Trophoblast cell (in vitro differentiated cells and primary cell): ENCODE measurements at regions not wholly inside any gene's neighbourhood (a gene's known extent, or its start where the extent isn't known, plus 50 kb on each side); places are given as distances from the start of the nearest gene placed in this dataset.

Experiments used
- DNase-seq, 2 donors: peaks; one replicate each; pipeline ENCODE4 v3.0.0-alpha.2; 2016
- H2AFZ ChIP-seq: 2 replicates; pipeline ENCODE4 v1.6.1; 2013; ENCODE audit warnings: low read length, moderate library complexity, mild to moderate bottlenecking; ENCODE audit not compliant: insufficient read depth, poor library complexity
- H2AK5ac ChIP-seq: 2 replicates; pipeline ENCODE4 v1.6.1; 2013; ENCODE audit warnings: mild to moderate bottlenecking, low read length
- H2BK120ac ChIP-seq: 2 replicates; pipeline ENCODE4 v1.6.1; 2013; ENCODE audit warnings: low read length, mild to moderate bottlenecking, moderate library complexity; ENCODE audit not compliant: insufficient read depth, poor library complexity
- H2BK12ac ChIP-seq: 2 replicates; pipeline ENCODE4 v1.6.1; 2013; ENCODE audit warnings: mild to moderate bottlenecking, low read length, moderate library complexity
- H2BK5ac ChIP-seq: 2 replicates; pipeline ENCODE4 v1.6.1; 2013; ENCODE audit warnings: low read length, low read depth, moderate library complexity, mild to moderate bottlenecking; ENCODE audit not compliant: poor library complexity
- H3K14ac ChIP-seq: 2 replicates; pipeline ENCODE4 v1.6.1; 2013; ENCODE audit warnings: mild to moderate bottlenecking, low read length
- H3K18ac ChIP-seq: 2 replicates; pipeline ENCODE4 v1.6.1; 2013; ENCODE audit warnings: mild to moderate bottlenecking, low read length
- H3K23ac ChIP-seq: 2 replicates; pipeline ENCODE4 v1.6.1; 2013; ENCODE audit warnings: low read length
- H3K27ac ChIP-seq: 2 replicates; pipeline ENCODE4 v1.5.1; 2013; ENCODE audit warnings: low read depth, mild to moderate bottlenecking, inconsistent platforms, low read length, moderate library complexity
- H3K27me3 ChIP-seq: 2 replicates; pipeline ENCODE4 v1.6.1; 2013; ENCODE audit warnings: inconsistent platforms, mild to moderate bottlenecking, low read length, moderate library complexity; ENCODE audit not compliant: insufficient read depth
- H3K36me3 ChIP-seq, 2 experiments: 1 replicate in 1 of 2; 2 replicates in 1 of 2; pipeline ENCODE4 v1.6.1; 2013; ENCODE audit warnings: low read length in 2 of 2, mild to moderate bottlenecking in 2 of 2, moderate library complexity in 1 of 2; ENCODE audit not compliant: insufficient read depth in 2 of 2, control insufficient read depth in 1 of 2
- H3K4ac ChIP-seq: 2 replicates; pipeline ENCODE4 v1.6.1; 2013; ENCODE audit warnings: low read depth, mild to moderate bottlenecking, low read length, moderate library complexity
- H3K4me1 ChIP-seq, 2 experiments: 1 replicate in 1 of 2; 2 replicates in 1 of 2; pipeline ENCODE4 v1.6.1; 2013; ENCODE audit warnings: low read length in 2 of 2, mild to moderate bottlenecking in 2 of 2, moderate library complexity in 1 of 2; ENCODE audit not compliant: insufficient read depth in 2 of 2, control insufficient read depth in 1 of 2
- H3K4me2 ChIP-seq: 2 replicates; pipeline ENCODE4 v1.6.1; 2013; ENCODE audit warnings: inconsistent platforms, mild to moderate bottlenecking, low read length, moderate library complexity
- H3K4me3 ChIP-seq: 2 replicates; pipeline ENCODE4 v1.5.1; 2013; ENCODE audit warnings: mild to moderate bottlenecking, low read depth, low read length, inconsistent platforms
- H3K79me1 ChIP-seq: one replicate; pipeline ENCODE4 v1.6.1; 2013; ENCODE audit warnings: low read length
- H3K79me2 ChIP-seq: 2 replicates; pipeline ENCODE4 v1.6.1; 2013; ENCODE audit warnings: low read length, mild to moderate bottlenecking; ENCODE audit not compliant: control insufficient read depth, insufficient read depth, poor library complexity
- H3K9ac ChIP-seq: 2 replicates; pipeline ENCODE4 v1.6.1; 2013; ENCODE audit warnings: mild to moderate bottlenecking, low read length
- H3K9me3 ChIP-seq: 2 replicates; pipeline ENCODE4 v1.6.1; 2013; ENCODE audit warnings: low read depth, mild to moderate bottlenecking, control low read depth, inconsistent platforms, low read length; ENCODE audit not compliant: insufficient read depth
- H4K12ac ChIP-seq: 2 replicates; pipeline ENCODE4 v1.6.1; 2013; ENCODE audit warnings: low read depth, mild to moderate bottlenecking, low read length, moderate library complexity
- H4K8ac ChIP-seq: 2 replicates; pipeline ENCODE4 v1.6.1; 2013; ENCODE audit warnings: low read depth, mild to moderate bottlenecking, low read length, moderate library complexity
- H4K91ac ChIP-seq: one replicate; pipeline ENCODE4 v1.6.1; 2013; ENCODE audit warnings: low read depth, mild to moderate bottlenecking, low read length, moderate library complexity
- WGBS: extraction: QIAGEN DNeasy Blood & Tissue Kit; methylation state at CpG from one replicate; pipeline ENCODE4 v1.1.7; 2013; ENCODE audit warnings: missing lambda C conversion rate; ENCODE audit not compliant: insufficient read length, insufficient coverage; ENCODE audit errors: extremely low coverage; 5-methylcytosine and 5-hydroxymethylcytosine counted together

DNA sequence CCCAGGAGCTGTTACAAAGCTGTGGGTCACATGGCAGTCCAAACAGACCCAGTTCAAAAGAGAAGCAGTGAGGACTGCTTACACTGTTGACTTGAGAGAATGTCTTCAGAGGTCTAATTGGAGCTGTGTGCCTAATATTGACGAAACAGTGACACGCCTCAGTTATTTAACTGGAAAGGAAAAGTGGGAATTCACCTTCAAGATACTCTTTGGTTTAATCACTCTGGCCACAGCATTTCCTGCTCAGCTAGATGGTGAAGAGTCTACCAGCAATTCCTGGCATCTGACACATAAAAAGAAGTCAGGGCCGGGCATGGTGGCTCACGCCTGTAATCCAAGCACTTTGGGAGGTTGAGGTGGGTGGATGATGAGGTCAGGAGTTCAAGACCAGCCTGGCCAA is 326.4 kb downstream of the SV2B start:
- no peak overlapping the region for H2BK12ac ChIP-seq
- H3K79me1 ChIP-seq = no peaks in the 10 kb centered on the region
- WGBS = no CpG with 5 or more reads among the region's 4 CpGs
- H3K4ac ChIP-seq = no peak overlapping the region
- no peak overlapping the region for H4K8ac ChIP-seq
- H3K23ac ChIP-seq = no peak overlapping the region
- no peak overlapping the region for H3K4me3 ChIP-seq
- H3K18ac ChIP-seq = no peak overlapping the region
- no peak overlapping the region for H3K9ac ChIP-seq
- peaks cover 2% of the 10 kb centered on the region for H3K9me3 ChIP-seq
- no peak overlapping the region for H2AK5ac ChIP-seq
- H3K27ac ChIP-seq = no peak overlapping the region
- no peaks in the 10 kb centered on the region for H3K79me2 ChIP-seq
- H2AFZ ChIP-seq = no peak overlapping the region
- H2BK120ac ChIP-seq = no peak overlapping the region
- no peak overlapping the region for H2BK5ac ChIP-seq
- H3K14ac ChIP-seq = no peak overlapping the region
- H4K12ac ChIP-seq = no peak overlapping the region
- H3K27me3 ChIP-seq = no peaks in the 10 kb centered on the region
- H3K4me2 ChIP-seq = no peak overlapping the region
- H3K4me1 ChIP-seq = no peaks in the 10 kb centered on the region
- peak in 1 of 2 donors; percentile 0 for DNase-seq
- H4K91ac ChIP-seq = no peak overlapping the region
- H3K36me3 ChIP-seq = no peaks in the 10 kb centered on the region

DNA sequence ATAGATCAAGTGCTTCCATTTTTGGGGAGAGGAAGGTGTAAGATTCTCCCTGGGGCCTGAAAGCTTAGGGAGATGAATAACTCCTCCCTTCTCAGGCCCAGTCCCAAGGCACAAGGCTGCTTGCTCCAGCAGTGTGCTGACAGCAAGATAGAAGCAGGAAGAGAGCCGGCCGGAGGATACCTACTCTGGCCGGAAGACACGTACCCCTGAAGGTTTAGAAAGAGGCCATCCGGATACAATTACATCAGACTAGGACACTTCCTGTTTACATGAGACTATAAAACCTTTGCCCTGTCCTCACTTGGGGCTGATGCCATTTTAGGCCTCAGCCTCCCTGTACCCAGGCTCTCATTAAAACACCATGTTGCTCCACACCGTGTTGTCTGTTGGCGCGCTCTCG is 329.9 kb downstream of the SV2B start:
- Histone ChIP-seq H3K4me1 (no peaks in the 10 kb centered on the region), H3K14ac (no peak overlapping the region), H3K27ac (no peak overlapping the region), H3K79me2 (no peaks in the 10 kb centered on the region), H3K4me2 (no peak overlapping the region), H3K4ac (no peak overlapping the region), H2BK120ac (no peak overlapping the region), H4K91ac (no peak overlapping the region), H3K4me3 (no peak overlapping the region), H2BK5ac (no peak overlapping the region), H4K12ac (no peak overlapping the region), H2BK12ac (no peak overlapping the region), H3K18ac (no peak overlapping the region), H3K23ac (no peak overlapping the region), H3K27me3 (no peaks in the 10 kb centered on the region), H4K8ac (no peak overlapping the region), H3K79me1 (no peaks in the 10 kb centered on the region), H2AFZ (no peak overlapping the region), H3K36me3 (no peaks in the 10 kb centered on the region), H2AK5ac (no peak overlapping the region), H3K9ac (no peak overlapping the region), H3K9me3 (no peaks in the 10 kb centered on the region)
- no CpG with 5 or more reads among the region's 9 CpGs for WGBS
- no peak for DNase-seq

DNA sequence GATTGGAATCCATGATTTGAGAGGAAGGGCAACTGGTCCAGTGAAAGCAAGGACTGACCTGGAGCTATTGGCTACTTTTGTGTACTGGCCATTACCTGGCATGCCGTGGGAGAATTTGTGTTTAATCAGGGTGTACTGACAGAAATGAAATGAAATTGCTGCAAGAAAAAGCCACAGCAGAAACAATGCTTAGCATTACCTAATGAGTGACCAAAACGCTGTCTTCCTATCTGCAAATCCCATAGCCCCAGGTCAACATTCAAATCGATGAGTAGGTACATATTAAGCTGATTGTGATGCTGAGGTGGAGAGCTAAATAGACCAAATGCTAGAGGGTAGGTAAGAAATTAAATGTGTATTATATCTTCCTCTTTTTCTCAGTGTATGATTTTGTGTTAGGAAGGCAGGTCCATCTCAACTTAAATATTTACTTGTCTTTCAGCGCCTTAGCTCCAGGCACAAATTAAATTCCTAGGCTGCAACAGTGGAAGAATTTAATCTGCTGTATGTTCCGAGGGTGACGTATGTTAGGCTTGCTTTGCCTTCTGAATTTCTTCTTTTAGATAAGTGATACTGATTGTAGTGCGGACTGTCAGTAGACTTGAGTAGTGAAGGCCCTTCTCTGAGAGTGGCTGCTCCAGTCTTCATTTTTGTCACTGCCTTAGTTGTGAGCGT is 331.1 kb downstream of the SV2B start:
- no peak overlapping the region for H3K9ac ChIP-seq

DNA sequence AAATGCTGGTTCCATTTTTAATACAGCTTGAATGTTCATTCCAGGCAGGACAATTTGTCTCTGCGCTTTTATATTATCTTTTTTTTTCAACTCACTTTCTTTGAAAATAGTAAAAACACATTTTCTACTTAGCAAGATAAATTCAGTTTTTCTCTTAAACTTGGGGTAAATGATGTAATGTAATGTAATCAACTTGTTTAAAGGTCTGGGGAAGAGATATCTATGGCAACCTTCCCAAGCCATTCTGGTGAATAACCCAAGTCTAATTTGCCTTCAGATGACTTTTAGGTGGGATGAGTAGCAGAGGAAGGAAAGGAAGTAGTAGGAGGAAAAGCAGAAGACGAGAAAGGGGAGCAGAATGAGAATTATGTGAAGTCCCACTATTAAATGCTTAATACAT is 335.1 kb downstream of the SV2B start:
- H2BK12ac ChIP-seq = no peak overlapping the region
- H3K14ac ChIP-seq = no peak overlapping the region
- no peak for DNase-seq
- H3K27me3 ChIP-seq = no peaks in the 10 kb centered on the region
- H3K79me1 ChIP-seq = no peaks in the 10 kb centered on the region
- no peak overlapping the region for H3K4me2 ChIP-seq
- no peak overlapping the region for H4K8ac ChIP-seq
- H3K79me2 ChIP-seq = no peaks in the 10 kb centered on the region
- no peaks in the 10 kb centered on the region for H3K36me3 ChIP-seq
- H2BK120ac ChIP-seq = no peak overlapping the region
- H3K4me3 ChIP-seq = no peak overlapping the region
- no peak overlapping the region for H3K18ac ChIP-seq
- H2AK5ac ChIP-seq = no peak overlapping the region
- no peak overlapping the region for H3K23ac ChIP-seq
- no peak overlapping the region for H4K91ac ChIP-seq
- H2BK5ac ChIP-seq = no peak overlapping the region
- no peaks in the 10 kb centered on the region for H3K9me3 ChIP-seq
- no peak overlapping the region for H4K12ac ChIP-seq
- no CpG with 5 or more reads among the region's 2 CpGs for WGBS
- no peak overlapping the region for H3K4ac ChIP-seq
- H2AFZ ChIP-seq = no peak overlapping the region
- H3K27ac ChIP-seq = no peak overlapping the region
- H3K4me1 ChIP-seq = no peaks in the 10 kb centered on the region
- H3K9ac ChIP-seq = no peak overlapping the region

More for the DNA sequence above, 331.1 kb downstream of the SV2B start:
- H2BK12ac ChIP-seq = no peak overlapping the region
- H3K14ac ChIP-seq = no peak overlapping the region
- H3K79me2 ChIP-seq = no peaks in the 10 kb centered on the region
- no peak overlapping the region for H2BK5ac ChIP-seq
- whole genome bisulfite sequencing = no CpG with 5 or more reads among the region's 8 CpGs
- no peaks in the 10 kb centered on the region for H3K79me1 ChIP-seq
- H3K9me3 ChIP-seq = no peaks in the 10 kb centered on the region
- H3K18ac ChIP-seq = no peak overlapping the region
- H4K12ac ChIP-seq = no peak overlapping the region
- H2AFZ ChIP-seq = no peak overlapping the region
- no peak overlapping the region for H2BK120ac ChIP-seq
- H3K4me2 ChIP-seq = no peak overlapping the region
- no peak overlapping the region for H3K27ac ChIP-seq
- no peak overlapping the region for H3K4ac ChIP-seq
- H4K91ac ChIP-seq = no peak overlapping the region
- H2AK5ac ChIP-seq = no peak overlapping the region
- H3K4me3 ChIP-seq = no peak overlapping the region
- peak in 1 of 2 donors; percentile 2 for DNase-seq
- H3K4me1 ChIP-seq = no peaks in the 10 kb centered on the region
- H3K36me3 ChIP-seq = no peaks in the 10 kb centered on the region
- no peak overlapping the region for H4K8ac ChIP-seq
- no peaks in the 10 kb centered on the region for H3K27me3 ChIP-seq
- no peak overlapping the region for H3K23ac ChIP-seq
